ENCODE measurements at regions not wholly inside any gene's neighbourhood (a gene's known extent, or its start where the extent isn't known, plus 50 kb on each side); places are given as distances from the start of the nearest gene placed in this dataset.

GRCh38 chr7:109190766-109191398 lies 621.2 kb downstream of the DNAJB9 start:
- no peak for TF ChIP-seq CTCF (IDR thresholded peaks at IDR 0.05)
- TF ChIP-seq POLR2A (IDR thresholded peaks at IDR 0.05) = no peak

All from uterus (tissue), 2 donors.